ENCODE measurements at regions not wholly inside any gene's neighbourhood (a gene's known extent, or its start where the extent isn't known, plus 50 kb on each side); places are given as distances from the start of the nearest gene placed in this dataset.

GRCh38 chr5:155128786-155129512 lies 115.4 kb downstream of the KIF4B start:
- TF ChIP-seq, protein P1, sequence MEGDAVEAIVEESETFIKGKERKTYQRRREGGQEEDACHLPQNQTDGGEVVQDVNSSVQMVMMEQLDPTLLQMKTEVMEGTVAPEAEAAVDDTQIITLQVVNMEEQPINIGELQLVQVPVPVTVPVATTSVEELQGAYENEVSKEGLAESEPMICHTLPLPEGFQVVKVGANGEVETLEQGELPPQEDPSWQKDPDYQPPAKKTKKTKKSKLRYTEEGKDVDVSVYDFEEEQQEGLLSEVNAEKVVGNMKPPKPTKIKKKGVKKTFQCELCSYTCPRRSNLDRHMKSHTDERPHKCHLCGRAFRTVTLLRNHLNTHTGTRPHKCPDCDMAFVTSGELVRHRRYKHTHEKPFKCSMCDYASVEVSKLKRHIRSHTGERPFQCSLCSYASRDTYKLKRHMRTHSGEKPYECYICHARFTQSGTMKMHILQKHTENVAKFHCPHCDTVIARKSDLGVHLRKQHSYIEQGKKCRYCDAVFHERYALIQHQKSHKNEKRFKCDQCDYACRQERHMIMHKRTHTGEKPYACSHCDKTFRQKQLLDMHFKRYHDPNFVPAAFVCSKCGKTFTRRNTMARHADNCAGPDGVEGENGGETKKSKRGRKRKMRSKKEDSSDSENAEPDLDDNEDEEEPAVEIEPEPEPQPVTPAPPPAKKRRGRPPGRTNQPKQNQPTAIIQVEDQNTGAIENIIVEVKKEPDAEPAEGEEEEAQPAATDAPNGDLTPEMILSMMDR (IDR thresholded peaks at IDR 0.05 in 4 of 5, conservative IDR thresholded peaks at IDR 0.05 in 1 of 5) = no peak
- TF ChIP-seq POLR2A (IDR thresholded peaks at IDR 0.05) = no peak

All from gastrocnemius medialis (tissue), 4 donors.